ENCODE measurements at regions not wholly inside any gene's neighbourhood (a gene's known extent, or its start where the extent isn't known, plus 50 kb on each side); places are given as distances from the start of the nearest gene placed in this dataset.

DNA sequence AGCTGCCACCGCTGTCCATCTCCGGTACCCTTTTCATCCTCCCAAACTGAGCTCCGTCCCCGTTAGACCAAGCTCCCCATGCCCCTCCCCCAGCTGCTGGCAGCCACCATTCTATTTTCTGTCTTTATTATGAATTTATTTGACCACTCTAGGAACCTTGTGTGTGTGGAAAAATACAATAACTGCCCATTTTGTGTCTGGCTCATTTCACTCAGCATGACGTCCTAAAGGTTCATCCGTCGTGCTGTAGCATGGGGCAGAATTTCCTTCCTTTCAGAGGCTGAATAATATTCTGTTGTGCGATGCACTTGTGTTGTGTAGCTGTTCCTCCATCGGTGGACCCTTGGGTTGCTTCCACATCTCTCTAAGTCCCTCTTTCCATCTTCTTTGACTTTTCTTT is 263.1 kb downstream of the SEC14L1 start:
- H3K9me3 ChIP-seq (ENCODE audit: insufficient read depth, low read length): no peaks in the 10 kb centered on the region
- H3K79me2 ChIP-seq (ENCODE audit: insufficient read depth, low read length): no peaks in the 10 kb centered on the region
- H3K4me3 ChIP-seq (ENCODE audit: insufficient read depth, low read length, poor library complexity, severe bottlenecking): no peak overlapping the region
- no peaks in the 10 kb centered on the region for H3K27me3 ChIP-seq (ENCODE audit: low read length)
- H3F3A ChIP-seq (ENCODE audit: insufficient read depth): peaks cover 5% of the 10 kb centered on the region
- no peak overlapping the region for H3K27ac ChIP-seq (ENCODE audit: low read depth, low read length)
- no peak for TF ChIP-seq EZH2phosphoT487 (conservative IDR thresholded peaks at IDR 0.05; ENCODE audit: low read length)
- TF ChIP-seq, protein P1, sequence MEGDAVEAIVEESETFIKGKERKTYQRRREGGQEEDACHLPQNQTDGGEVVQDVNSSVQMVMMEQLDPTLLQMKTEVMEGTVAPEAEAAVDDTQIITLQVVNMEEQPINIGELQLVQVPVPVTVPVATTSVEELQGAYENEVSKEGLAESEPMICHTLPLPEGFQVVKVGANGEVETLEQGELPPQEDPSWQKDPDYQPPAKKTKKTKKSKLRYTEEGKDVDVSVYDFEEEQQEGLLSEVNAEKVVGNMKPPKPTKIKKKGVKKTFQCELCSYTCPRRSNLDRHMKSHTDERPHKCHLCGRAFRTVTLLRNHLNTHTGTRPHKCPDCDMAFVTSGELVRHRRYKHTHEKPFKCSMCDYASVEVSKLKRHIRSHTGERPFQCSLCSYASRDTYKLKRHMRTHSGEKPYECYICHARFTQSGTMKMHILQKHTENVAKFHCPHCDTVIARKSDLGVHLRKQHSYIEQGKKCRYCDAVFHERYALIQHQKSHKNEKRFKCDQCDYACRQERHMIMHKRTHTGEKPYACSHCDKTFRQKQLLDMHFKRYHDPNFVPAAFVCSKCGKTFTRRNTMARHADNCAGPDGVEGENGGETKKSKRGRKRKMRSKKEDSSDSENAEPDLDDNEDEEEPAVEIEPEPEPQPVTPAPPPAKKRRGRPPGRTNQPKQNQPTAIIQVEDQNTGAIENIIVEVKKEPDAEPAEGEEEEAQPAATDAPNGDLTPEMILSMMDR (IDR thresholded peaks at IDR 0.05; ENCODE audit: insufficient read depth, low read length, poor library complexity, severe bottlenecking): no peak
- no peaks in the 10 kb centered on the region for H3K9me2 ChIP-seq (replicated peaks; ENCODE audit: insufficient read depth, low read length)
- no peak overlapping the region for H3K9ac ChIP-seq (ENCODE audit: low read length)
- no peak overlapping the region for H3K4me2 ChIP-seq (ENCODE audit: low read depth, low read length, poor library complexity, severe bottlenecking)
- H4K20me1 ChIP-seq (ENCODE audit: low read depth, low read length): no peaks in the 10 kb centered on the region
- H2AFZ ChIP-seq (ENCODE audit: low read depth, low read length, severe bottlenecking): no peak overlapping the region
- H3K36me3 ChIP-seq (ENCODE audit: low read length): no peaks in the 10 kb centered on the region

DNA sequence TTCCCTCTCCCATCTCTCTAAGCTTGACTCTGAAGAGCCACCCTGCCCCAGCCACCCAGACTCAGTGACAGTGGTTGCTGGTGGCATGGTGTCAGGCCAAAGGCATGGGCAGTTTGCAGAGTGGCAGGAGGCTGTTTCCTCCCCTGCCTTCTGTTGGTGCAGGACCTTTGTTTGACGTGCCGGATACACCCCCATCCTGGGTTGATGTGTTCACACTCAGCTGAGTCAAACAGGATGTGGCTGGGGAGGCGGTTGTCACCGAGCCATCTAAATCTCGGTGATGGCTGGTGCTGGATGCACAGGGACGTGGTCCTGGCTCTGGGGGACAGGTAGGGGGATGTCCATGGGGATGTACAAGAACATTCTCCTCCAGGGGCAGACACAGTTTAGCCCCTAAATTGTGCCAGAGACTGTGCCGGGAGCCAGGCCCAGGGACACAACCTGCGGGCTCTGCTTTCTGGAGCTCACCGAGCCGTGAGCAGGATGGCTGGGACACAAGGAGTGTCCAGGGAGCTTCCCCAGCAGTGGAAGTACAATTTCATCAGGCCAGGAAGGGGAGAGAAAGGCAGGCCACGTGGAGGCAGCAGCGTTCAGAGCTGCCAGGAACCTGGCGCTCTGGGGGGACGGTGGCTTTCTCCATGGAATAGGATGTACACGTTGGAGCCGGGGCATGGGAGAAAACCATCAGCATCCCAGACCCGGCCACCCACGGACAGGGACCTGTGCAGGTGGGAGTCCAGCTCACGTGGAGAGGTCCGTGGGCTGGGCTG is 264.2 kb downstream of the SEC14L1 start:
- Histone ChIP-seq H2AFZ (ENCODE audit: low read depth, low read length, severe bottlenecking) (no peak overlapping the region), H3K27me3 (ENCODE audit: low read length) (no peaks in the 10 kb centered on the region), H3K9me2 (replicated peaks; ENCODE audit: insufficient read depth, low read length) (no peaks in the 10 kb centered on the region), H3K9me3 (ENCODE audit: insufficient read depth, low read length) (no peaks in the 10 kb centered on the region), H3K36me3 (ENCODE audit: low read length) (no peaks in the 10 kb centered on the region), H3K4me3 (ENCODE audit: insufficient read depth, low read length, poor library complexity, severe bottlenecking) (peak overlapping the region; percentile 19), H3K79me2 (ENCODE audit: insufficient read depth, low read length) (no peaks in the 10 kb centered on the region), H4K20me1 (ENCODE audit: low read depth, low read length) (no peaks in the 10 kb centered on the region), H3K27ac (ENCODE audit: low read depth, low read length) (peak overlapping the region; percentile 37; the same call in 1 of the 2 replicates), H3K4me2 (ENCODE audit: low read depth, low read length, poor library complexity, severe bottlenecking) (peak overlapping the region; percentile 51), H3K9ac (ENCODE audit: low read length) (peak overlapping the region; percentile 33; the same call in 1 of the 2 replicates), H3F3A (ENCODE audit: insufficient read depth) (peaks cover 5% of the 10 kb centered on the region)
- TF ChIP-seq EZH2phosphoT487 (conservative IDR thresholded peaks at IDR 0.05; ENCODE audit: low read length): no peak
- TF ChIP-seq, protein P1 (IDR thresholded peaks at IDR 0.05; ENCODE audit: insufficient read depth, low read length, poor library complexity, severe bottlenecking): no peak

DNA sequence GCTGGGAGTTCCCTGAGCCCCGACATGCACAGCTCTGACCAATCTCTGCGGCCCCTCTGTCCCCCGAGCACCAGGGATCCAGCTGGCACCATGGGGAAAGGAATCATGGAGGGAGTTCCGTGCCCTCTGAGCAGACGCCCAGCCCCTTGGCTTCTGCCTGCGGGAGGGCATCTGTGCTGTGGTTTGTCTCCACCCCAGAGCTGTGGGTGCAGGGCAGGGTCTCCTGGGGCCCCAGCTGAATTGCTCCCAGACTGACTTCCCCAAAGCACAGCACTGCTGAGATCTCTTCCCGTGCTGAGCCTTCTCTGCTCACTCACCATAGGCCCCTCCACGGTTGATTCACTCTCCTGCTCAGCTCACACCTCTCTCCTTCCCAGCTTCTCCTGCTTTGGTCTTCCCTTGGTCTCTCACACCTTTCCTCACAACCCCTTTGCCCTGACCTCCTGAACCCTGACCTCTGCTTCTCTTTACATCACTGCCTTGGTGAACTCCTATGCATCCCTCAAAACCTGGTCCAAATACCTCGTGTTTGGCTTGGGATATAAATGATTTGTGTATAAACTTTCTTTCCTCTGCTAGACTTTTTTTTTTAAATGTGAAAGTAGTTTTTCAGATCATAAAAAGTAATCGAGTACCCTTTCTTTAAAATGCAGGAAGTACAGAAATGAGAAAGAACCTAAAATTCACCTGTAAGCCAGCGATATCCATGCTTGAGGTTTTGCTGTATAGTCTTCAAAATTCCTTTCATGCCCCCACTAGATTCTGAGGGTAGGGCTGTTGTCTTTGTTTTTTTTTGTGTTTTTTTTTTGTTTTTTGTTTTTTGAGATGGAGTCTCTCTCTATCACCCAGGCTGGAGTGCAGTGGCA is 265.3 kb downstream of the SEC14L1 start:
- no peak overlapping the region for H3K4me3 ChIP-seq (ENCODE audit: insufficient read depth, low read length, poor library complexity, severe bottlenecking)
- H3K4me2 ChIP-seq (ENCODE audit: low read depth, low read length, poor library complexity, severe bottlenecking): peak overlapping the region; percentile 51
- H3K9me2 ChIP-seq (replicated peaks; ENCODE audit: insufficient read depth, low read length): no peaks in the 10 kb centered on the region
- H3K27me3 ChIP-seq (ENCODE audit: low read length): no peaks in the 10 kb centered on the region
- peak overlapping the region; percentile 37 for H3K27ac ChIP-seq (ENCODE audit: low read depth, low read length)
- peak overlapping the region; percentile 33; the same call in 1 of the 2 replicates for H3K9ac ChIP-seq (ENCODE audit: low read length)
- no peaks in the 10 kb centered on the region for H3K79me2 ChIP-seq (ENCODE audit: insufficient read depth, low read length)
- H3K9me3 ChIP-seq (ENCODE audit: insufficient read depth, low read length): no peaks in the 10 kb centered on the region
- TF ChIP-seq, protein P1 (IDR thresholded peaks at IDR 0.05; ENCODE audit: insufficient read depth, low read length, poor library complexity, severe bottlenecking): no peak
- H4K20me1 ChIP-seq (ENCODE audit: low read depth, low read length): no peaks in the 10 kb centered on the region
- H3F3A ChIP-seq (ENCODE audit: insufficient read depth): peaks cover 5% of the 10 kb centered on the region
- no peaks in the 10 kb centered on the region for H3K36me3 ChIP-seq (ENCODE audit: low read length)
- no peak overlapping the region for H2AFZ ChIP-seq (ENCODE audit: low read depth, low read length, severe bottlenecking)
